Right lobe of liver (tissue), 6 donors: ENCODE measurements at regions not wholly inside any gene's neighbourhood (a gene's known extent, or its start where the extent isn't known, plus 50 kb on each side); places are given as distances from the start of the nearest gene placed in this dataset.

Experiments
- ATAC-seq, 4 donors: fragments of 200-7000 bp; cut with Tn5 transposase; one replicate each; pipeline ENCODE4 v1.9.1; 2020; ENCODE audit warnings: mild to moderate bottlenecking in 4 of 4, moderate library complexity in 4 of 4
- DNase-seq, 3 donors: peaks; one replicate each; pipeline ENCODE4 v3.0.0-alpha.2; 2020
- H3K27ac ChIP-seq, 3 donors: fragments of 200-600 bp; one replicate each; pipeline ENCODE4 v1.8.0; 2022
- H3K27me3 ChIP-seq, 2 donors: fragments of 200-600 bp; one replicate each; pipeline ENCODE4 v1.8.0; 2022
- H3K36me3 ChIP-seq, 4 donors: fragments of 200-600 bp; sonication (generic) in 1 of 4; one replicate each; pipeline versions ENCODE4 v1.5.1 to v1.8.0; 2017 to 2022; ENCODE audit warnings: control low read depth in 1 of 4
- H3K4me1 ChIP-seq, 4 donors: fragments of 200-600 bp; sonication (generic) in 1 of 4; one replicate each; pipeline versions ENCODE4 v1.5.1 to v1.8.0; 2017 to 2022; ENCODE audit warnings: control low read depth in 1 of 4
- H3K4me3 ChIP-seq, 3 donors: fragments of 200-600 bp; one replicate each; pipeline ENCODE4 v1.8.0; 2022
- H3K9me3 ChIP-seq, 4 donors: fragments of 200-600 bp; sonication (generic) in 1 of 4; one replicate each; pipeline versions ENCODE4 v1.5.1 to v1.8.0; 2017 to 2022; ENCODE audit warnings: control low read depth in 1 of 4
- CTCF ChIP-seq, 4 donors: fragments of 200-600 bp in 3 of 4; fragments of 450-650 bp in 1 of 4; IDR thresholded peaks; one replicate each; pipeline versions ENCODE4 v1.5.1 to v1.8.0; 2016 to 2022; ENCODE audit warnings: antibody characterized with exemption in 4 of 4, mild to moderate bottlenecking in 2 of 4
- POLR2A ChIP-seq: fragments of 450-650 bp; IDR thresholded peaks from one replicate; pipeline ENCODE4 v1.6.1; 2017; ENCODE audit warnings: antibody characterized with exemption, mild to moderate bottlenecking
- WGBS: methylation state at CpG from one replicate; pipeline ENCODE4 v1.1.6; 2018; ENCODE audit warnings: low coverage, low lambda C conversion rate; ENCODE audit not compliant: insufficient coverage; ENCODE audit errors: missing lambda C conversion rate; 5-methylcytosine and 5-hydroxymethylcytosine counted together
- intact Hi-C, 2 donors: fragments of 100-400 bp; cut with DNase I; formaldehyde crosslinking; loops; one replicate each; pipeline versions ENCODE4 v1.11.2 to v1.14.1; 2022
- donor health status: DM: no; HTN: yes; CAD: no.
- donor health status: DM: no; HTN: no; CAD: no.
- donor health status: DM: no; HTN: no; CAD: no.
- donor health status: DM: no; HTN: yes; CAD: no.
- donor health status: DM: no; HTN: yes; CAD: no.

DNA sequence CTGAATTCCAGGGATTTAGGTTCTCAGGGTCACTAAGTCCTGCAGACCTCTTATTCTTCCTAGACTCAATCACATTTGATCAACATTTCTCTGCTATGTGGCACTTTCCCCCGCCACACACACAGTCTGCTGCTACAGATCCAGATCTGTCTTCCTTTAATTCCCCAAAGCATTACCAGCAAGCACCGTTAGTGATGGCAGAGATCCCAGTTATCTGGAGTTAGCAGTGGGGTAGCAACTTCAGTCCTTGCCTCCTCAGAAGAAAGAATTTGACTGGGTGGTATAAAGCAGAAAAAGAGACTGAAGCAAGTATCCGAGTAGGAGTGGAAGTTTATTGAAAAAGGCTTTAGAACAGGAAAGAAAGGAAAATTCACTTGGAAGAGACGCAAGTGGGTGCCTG is 100.4 kb upstream of the ETV3 start:
- Histone ChIP-seq H3K36me3 (no peaks in the 10 kb centered on the region), H3K27me3 (no peaks in the 10 kb centered on the region), H3K4me3 (no peak overlapping the region), H3K4me1 (peaks cover 0 to 25% (median 3%) of the 10 kb centered on the region in 4 donors), H3K27ac (no peak overlapping the region), H3K9me3 (no peaks in the 10 kb centered on the region)
- intact Hi-C loops = no loop called here
- TF ChIP-seq POLR2A = no peak
- no peak for TF ChIP-seq CTCF (IDR thresholded peaks at IDR 0.05)
- ATAC-seq (no peak), DNase-seq (no peak)
- 76% methylated on average over 3 of the region's 4 CpGs for WGBS

DNA sequence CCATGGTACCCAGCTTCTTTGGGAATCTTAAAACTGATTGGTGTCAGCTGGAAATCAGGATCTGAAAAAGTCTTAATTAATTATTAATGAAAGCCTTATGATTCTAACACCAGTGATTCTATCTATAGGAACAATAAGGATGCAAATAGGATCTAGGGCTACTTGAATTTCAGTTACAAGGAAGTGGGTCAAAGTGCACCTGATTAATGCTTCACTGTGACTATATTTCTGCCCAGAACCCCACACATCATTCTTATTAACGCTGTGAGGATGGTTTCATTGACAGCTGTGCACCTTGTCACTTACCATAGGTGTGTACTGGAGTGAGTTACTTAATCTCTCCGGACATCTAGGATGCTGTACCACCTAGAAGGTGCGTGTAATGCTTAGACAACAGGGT is 99.8 kb upstream of the ETV3 start:
- intact Hi-C loops = no loop called here
- 39% methylated on average over 3 of the region's 3 CpGs for WGBS
- H3K4me3 ChIP-seq = no peak overlapping the region
- no peak overlapping the region for H3K27ac ChIP-seq
- H3K36me3 ChIP-seq = no peaks in the 10 kb centered on the region
- H3K27me3 ChIP-seq = no peaks in the 10 kb centered on the region
- H3K9me3 ChIP-seq = no peaks in the 10 kb centered on the region
- peaks cover 0 to 25% (median 3%) of the 10 kb centered on the region in 4 donors for H3K4me1 ChIP-seq
- ATAC-seq (no peak), DNase-seq (no peak)
- no peak for TF ChIP-seq CTCF (IDR thresholded peaks at IDR 0.05)
- TF ChIP-seq POLR2A = no peak

GRCh38 chr1:157237522-157237921 is 99.3 kb upstream of the ETV3 start:
- Histone ChIP-seq H3K27ac (no peak overlapping the region), H3K27me3 (no peaks in the 10 kb centered on the region), H3K36me3 (no peaks in the 10 kb centered on the region), H3K4me1 (peaks cover 0 to 25% (median 3%) of the 10 kb centered on the region in 4 donors), H3K4me3 (no peak overlapping the region), H3K9me3 (no peaks in the 10 kb centered on the region)
- TF ChIP-seq CTCF (IDR thresholded peaks at IDR 0.05) = no peak
- no peak for TF ChIP-seq POLR2A
- WGBS = 20% methylated on average over 1 of the region's 4 CpGs
- ATAC-seq (no peak), DNase-seq (no peak)
- intact Hi-C loops = no loop called here

GRCh38 chr1:157236072-157236471 is 97.9 kb upstream of the ETV3 start:
- no peak for DNase-seq
- no peaks in the 10 kb centered on the region for H3K9me3 ChIP-seq
- ATAC-seq = no peak
- no peaks in the 10 kb centered on the region for H3K36me3 ChIP-seq
- no peaks in the 10 kb centered on the region for H3K27me3 ChIP-seq
- TF ChIP-seq POLR2A = no peak
- TF ChIP-seq CTCF (IDR thresholded peaks at IDR 0.05) = no peak
- H3K4me3 ChIP-seq = no peak overlapping the region
- 77% methylated on average over 4 of the region's 4 CpGs for WGBS
- no peak overlapping the region for H3K27ac ChIP-seq
- intact Hi-C loops = no loop called here
- peaks cover 0 to 25% (median 3%) of the 10 kb centered on the region in 4 donors for H3K4me1 ChIP-seq

DNA sequence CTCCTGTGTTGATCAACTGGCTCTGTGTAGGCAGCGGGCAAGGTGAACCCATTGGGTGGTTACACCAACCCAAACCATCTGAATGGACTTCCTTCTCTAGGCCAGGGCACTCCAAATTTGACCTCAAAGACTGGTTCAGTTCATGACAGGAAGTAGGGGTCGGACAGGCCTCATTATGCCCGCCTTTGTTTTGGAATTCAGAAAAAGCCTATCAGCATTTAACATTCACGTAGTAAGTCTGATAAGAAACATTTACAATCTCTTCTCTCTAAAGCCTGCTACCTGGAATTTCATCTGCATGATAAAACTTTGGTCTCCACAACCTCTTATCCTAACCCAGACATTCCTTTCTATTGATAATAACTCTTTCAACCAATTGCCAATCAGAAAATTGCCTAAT is 97.1 kb upstream of the ETV3 start:
- Histone ChIP-seq H3K4me3 (no peak overlapping the region), H3K36me3 (no peaks in the 10 kb centered on the region), H3K4me1 (peaks cover 0 to 21% (median 2%) of the 10 kb centered on the region in 4 donors), H3K9me3 (no peaks in the 10 kb centered on the region), H3K27me3 (no peaks in the 10 kb centered on the region), H3K27ac (no peak overlapping the region)
- ATAC-seq (no peak), DNase-seq (no peak)
- WGBS = 63% methylated on average over 3 of the region's 4 CpGs
- TF ChIP-seq POLR2A (no peak), CTCF (IDR thresholded peaks at IDR 0.05) (no peak)
- intact Hi-C loops = no loop called here
